ENCODE measurements at regions not wholly inside any gene's neighbourhood (a gene's known extent, or its start where the extent isn't known, plus 50 kb on each side); places are given as distances from the start of the nearest gene placed in this dataset.

DNA sequence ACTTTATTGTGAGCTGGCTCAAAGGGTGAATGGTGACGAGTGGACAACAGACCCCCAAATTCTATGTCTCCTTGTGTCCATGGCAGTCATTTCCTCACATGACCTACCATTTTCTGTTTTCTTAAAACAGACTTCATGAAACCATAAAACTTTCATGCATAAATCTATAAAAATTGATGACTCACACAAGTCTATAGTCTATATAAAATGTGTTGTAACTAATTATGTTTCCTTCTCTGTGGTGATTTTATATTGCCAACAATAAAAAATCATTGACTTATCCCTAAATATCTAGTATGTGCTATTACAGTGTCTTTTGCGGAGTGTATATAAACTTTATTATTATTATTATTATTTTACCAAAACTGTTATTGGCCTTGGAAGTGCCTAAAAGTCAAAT, 382.4 kb downstream of the MAT2B start:
- no peak for TF ChIP-seq EZH2phosphoT487 (IDR thresholded peaks at IDR 0.05; ENCODE audit: insufficient read depth, low read depth)
- TF ChIP-seq EZH2 (IDR thresholded peaks at IDR 0.05; ENCODE audit: insufficient read depth, poor library complexity, severe bottlenecking), result no peak
